NCI-H146 treated with DMSO at 0.1 percent for 48 hours (cell line): ENCODE measurements at regions not wholly inside any gene's neighbourhood (a gene's known extent, or its start where the extent isn't known, plus 50 kb on each side); places are given as distances from the start of the nearest gene placed in this dataset.
"Not testable (repeated sequence)": the region's sequence is repeated elsewhere in the genome, so short reads cannot be mapped to it uniquely, and the experiment has no call there.

Source experiments
- DNase-seq: peaks from one replicate; lab custom pipeline; 2025; ENCODE audit not compliant: unreplicated experiment; lab: John Stamatoyannopoulos, UW

DNA sequence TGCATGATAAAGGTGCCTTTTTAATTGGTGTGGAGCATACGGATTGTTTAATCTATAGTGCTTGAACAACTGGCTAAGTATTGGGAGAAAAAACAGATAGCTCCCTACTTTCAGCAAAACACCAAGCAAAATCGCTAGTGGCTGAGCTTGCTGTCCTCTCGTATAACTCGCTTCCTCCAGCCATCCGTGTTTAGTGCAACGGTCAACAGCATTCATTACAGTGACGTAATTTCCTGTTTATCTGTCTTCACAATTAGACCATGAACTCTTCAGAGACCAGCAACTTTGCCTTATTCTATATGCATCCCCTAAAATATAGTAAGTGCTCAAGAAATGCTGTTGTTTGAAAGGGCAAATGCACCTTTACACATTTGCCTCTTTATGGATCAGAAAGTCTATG lies 511.9 kb downstream of the HAPSTR1 start:
- no peak for DNase-seq

DNA sequence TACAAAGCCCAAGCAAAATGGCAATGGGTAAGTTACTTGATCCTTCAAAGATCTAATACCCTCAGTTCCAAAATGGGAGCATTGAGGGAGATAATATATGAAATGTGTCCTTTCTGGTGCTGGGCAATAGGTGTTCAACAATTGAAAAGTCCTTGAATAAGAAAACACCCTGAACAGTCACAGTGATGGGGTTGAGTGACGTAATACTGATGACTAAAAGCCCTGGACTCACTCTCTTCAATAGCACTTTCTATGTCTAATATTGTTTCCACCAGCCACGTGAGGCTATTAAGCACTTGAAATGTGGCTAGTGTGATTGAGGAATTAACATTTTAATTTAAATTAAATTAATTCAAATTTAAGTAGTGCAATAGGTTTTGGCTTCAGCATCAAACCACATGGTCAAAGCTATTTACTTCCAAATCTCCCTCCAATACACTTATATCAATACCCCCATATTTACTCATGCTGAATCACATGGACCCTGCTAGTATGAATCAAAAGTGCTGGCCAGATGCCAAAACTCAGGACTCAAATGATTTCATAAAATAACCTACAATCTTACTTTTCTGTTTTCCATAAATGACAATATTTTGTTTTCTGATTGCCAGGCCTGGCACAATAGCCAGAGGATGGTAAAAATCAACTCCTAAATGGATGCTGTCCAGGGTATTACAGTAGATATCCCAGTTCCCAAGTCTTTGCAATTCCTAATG lies 516.2 kb downstream of the HAPSTR1 start:
- no peak for DNase-seq

DNA sequence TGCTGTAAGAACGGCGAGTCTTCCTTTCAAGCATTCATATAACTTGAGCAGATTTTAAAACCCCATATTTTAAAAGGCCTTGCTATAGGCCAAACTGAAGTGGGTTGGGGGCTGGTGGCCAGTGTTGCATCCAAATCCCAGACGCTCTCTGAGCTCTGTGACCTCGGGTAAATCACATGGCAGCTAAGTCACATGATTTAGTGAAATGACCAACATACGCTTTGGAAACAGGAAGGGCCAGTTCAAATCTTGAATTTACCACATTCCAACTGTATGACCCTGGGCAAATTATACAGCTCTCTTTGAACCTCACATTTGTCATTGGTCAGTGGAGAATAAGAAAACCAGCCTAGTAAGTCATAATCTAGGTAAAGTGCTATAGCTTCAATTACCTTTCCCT lies 519.3 kb downstream of the HAPSTR1 start:
- no peak for DNase-seq

GRCh38 chr16:9612267-9612666 lies 520.8 kb downstream of the HAPSTR1 start:
- DNase-seq = no peak

DNA sequence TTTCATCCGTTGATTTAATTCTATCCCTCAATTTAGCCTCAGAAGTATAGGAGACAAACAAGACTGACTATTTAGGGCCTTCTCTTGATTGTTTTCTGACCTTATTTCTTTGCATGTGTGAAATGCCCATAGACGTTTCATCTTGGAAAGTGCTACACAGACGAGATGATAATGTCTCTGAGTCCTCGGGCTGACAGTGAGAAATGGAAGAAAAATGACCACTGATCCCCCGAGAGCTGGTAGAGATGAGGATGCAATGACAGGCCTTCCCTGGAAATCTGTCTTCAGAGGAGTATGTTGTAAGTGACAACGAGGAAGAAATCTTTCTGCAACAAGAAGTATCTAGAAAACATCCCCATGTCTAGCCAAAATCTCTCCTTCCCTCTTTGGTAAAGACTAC lies 522.9 kb downstream of the HAPSTR1 start:
- no peak for DNase-seq

DNA sequence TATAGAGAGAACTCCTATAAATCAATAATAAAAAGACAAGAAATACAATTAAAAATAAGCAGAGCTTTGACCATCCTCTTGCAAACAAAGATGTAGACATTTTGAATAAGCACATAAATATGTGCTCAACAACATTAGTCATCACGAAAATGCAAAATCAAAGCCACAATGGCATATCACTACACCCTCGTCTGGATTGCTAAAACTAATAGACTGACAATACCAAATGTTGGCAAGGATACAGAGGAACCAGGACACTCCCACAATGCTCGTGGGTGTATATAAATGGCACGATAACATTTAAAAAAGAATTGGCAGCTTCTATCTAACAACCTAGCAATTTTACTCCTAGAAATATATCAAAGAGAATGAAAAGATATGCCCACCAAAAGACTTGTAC lies 530.8 kb downstream of the HAPSTR1 start:
- no peak for DNase-seq

GRCh38 chr16:9625122-9625521 lies 533.7 kb downstream of the HAPSTR1 start:
- DNase-seq = no peak

- DNase-seq = no peak
These were observed 536.0 kb downstream of the HAPSTR1 start for GRCh38 chr16:9627427-9627826.

GRCh38 chr16:9630119-9630518 lies 538.7 kb downstream of the HAPSTR1 start:
- DNase-seq = no peak

GRCh38 chr16:9630985-9631384 lies 539.5 kb downstream of the HAPSTR1 start:
- no peak for DNase-seq

GRCh38 chr16:9633844-9634243 lies 542.4 kb downstream of the HAPSTR1 start:
- no peak for DNase-seq

DNA sequence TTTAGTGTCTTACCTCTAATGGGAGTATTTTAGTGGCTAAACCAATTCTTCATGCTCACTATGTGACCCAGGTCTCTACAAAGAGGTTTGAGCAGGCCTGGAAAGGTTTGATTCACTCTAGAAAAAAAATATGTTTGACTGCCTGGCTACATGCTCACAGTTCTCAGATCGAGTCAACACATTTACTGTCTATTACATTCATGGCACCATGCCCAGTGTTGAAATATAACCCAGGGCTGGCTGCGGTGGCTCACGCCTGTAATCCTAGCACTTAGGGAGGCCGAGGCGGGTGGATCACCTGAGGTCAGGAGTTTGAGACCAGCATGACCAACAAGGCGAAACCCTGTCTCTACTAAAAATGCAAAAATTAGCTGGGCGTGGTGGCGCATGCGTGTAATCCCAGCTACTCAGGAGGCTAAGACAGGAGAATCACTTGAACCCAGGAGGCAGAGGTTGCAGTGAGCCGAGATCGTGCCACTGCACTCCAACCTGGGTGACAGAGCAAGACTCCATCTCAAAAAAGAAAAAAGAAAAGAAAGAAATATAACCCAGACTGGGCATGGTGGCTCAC lies 543.8 kb downstream of the HAPSTR1 start:
- DNase-seq = not testable (repeated sequence)

GRCh38 chr16:9644258-9644657 lies 538.0 kb downstream of the GRIN2A start:
- DNase-seq = no peak

DNA sequence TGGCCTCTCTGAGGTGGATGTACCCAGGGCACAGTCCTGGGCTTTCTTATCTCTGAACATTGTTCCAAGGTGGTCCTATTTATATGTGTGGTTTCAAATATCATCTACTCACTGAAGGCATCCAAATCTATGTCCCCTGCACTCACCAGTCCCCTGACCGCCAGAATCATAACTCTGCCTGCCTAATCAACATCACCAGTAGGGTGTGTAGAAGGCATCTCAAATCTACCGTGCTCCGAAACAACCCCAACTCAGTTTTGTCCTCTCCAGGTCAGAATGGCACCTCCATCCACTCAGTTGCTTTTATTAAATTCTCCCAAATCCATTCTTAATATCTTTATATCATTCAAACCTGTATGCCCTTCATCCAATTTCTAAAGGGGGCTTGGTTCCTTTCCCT lies 536.3 kb downstream of the GRIN2A start:
- DNase-seq = no peak

DNA sequence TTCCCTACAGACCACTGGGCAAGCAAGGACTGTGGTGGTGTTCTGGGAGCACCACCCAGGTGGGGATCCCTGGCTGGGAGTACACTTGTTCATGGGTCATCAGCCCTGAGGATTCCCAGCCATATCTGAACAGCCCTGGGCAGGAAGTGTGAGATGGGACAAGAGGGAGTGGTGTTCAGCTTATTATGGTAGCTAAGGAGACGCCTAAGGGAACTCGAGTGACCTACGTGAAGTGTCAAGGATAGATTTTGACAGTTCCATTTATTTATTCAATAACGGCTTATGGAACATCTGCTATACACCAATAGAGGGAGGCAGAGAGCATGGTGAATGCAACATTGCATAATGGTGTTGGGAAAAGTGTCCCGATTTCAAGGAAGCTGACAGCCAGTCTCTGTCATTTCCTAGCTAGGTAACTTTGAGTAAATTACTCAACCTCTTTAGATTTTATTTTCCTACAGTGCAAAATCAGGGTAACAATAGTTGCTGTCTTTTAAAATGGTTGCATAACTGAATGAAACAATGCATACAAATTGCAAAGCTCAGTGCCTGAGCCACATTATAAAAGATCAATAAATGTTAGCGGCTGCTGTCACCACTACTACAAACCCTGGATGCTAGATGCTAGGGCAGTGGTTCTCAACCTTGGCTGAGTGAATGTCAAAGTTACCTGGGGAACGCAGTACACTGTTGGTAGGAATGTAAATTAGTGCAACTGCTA lies 534.1 kb downstream of the GRIN2A start:
- DNase-seq = no peak

DNA sequence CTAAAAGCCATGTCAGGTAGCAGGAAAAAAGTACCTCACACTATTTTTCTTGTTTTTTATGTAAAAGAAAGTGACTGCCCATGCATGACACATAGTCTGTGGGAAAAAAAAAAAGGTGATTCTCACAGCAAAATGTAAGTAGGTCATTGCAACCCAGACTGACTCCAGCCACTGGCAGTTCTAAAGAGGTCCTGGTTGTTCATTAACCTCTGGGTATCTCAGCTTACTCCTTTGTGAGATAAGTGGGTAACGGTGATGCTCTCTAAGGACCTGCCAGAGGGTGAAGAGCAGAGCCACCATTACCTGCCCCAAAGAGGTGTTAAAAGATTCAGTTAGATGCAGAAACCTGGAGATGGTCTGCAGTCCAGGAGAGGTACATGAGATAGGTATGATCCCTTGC lies 531.9 kb downstream of the GRIN2A start:
- DNase-seq = no peak

GRCh38 chr16:9655051-9655450 lies 527.2 kb downstream of the GRIN2A start:
- no peak for DNase-seq

DNA sequence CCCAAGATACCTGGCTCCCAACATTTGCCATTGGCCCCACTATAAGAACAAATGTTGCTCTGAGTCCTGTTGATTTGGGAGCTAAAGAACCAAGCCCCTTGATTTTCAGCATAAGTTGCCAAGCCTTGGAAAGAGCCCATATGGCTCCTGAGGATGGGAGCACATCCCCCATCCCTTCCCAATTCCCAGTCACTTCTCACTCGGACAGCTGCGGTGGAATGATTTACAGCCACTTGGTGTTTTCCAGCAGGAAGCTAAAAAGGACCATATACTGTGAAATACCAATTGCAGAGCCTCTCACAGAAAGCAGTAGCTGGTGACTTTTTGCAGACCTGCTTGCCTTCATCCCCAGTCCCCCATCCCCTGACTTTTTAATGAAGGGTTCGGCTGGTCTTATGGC lies 524.6 kb downstream of the GRIN2A start:
- no peak for DNase-seq

DNA sequence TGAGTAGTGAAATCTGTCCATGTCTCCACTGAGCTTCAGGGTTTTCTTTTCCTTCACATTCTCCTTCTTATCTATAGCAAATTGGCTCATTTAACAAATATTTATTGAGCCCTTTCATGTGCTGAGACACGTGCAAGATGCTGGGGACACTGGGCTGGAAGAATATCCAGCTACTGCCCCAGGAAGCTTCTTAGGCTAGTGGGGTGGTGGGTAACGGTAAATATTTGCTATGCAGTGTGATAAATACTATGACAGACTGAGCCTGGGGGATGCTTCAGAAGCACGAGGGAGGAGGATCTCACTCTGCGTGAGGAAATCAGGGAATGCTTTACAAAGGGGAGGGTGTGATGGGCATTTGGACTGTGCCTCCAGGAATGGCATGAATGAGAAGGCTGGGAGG lies 524.1 kb downstream of the GRIN2A start:
- no peak for DNase-seq

DNA sequence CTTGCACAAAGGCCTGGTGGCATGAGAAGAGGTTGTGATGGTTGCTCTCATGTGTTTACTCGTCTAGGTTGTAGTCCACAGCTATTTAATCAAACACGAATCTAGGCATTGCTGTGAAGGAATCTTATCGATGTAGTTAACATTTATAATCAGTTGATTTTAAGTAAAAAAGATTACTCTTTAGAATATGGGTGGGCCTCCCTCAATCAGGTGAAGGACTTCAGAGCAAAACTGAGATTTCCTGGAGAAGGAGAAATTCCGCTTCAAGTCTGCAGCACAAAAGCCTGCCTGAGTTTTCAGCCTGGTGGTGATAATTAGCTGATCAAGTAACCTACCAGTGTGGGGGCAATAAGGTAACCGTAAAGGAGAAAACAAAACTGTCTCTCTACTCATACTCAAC lies 523.6 kb downstream of the GRIN2A start:
- DNase-seq = no peak

GRCh38 chr16:9660898-9661297 lies 521.3 kb downstream of the GRIN2A start:
- DNase-seq = no peak

DNA sequence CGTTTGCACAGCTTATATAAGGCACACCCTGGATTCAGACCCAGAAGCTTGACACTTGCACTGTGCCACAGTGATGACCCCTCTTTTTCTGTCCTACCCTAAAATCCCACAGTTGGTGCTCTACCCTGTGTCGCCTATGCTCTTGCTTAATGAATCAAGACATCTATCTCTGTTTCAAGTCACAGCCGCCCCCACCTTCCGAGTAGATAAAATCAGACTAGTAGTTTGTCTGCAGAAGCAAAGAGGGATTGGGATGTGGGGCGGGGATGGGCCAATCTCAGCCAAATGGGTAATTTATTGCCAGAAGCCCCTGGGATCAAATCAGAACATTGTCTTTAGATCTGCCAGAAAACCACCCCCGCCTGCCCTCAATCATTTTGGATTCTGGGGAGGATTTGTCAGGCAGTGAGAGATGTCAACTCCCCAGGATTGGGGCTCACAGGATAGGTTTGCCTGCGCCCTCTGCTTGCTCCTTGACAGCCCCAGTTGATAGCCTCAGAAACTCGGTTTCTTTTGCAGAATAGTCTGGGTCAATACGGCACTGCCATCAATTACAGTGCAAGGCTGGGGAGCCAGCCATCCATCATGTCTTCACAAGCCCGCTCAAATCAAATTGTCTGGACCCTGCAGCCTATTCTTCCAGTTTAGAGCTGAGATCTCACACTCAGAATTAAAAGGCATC lies 520.8 kb downstream of the GRIN2A start:
- DNase-seq = no peak
